Neural progenitor cell (in vitro differentiated cells): ENCODE measurements at regions not wholly inside any gene's neighbourhood (a gene's known extent, or its start where the extent isn't known, plus 50 kb on each side); places are given as distances from the start of the nearest gene placed in this dataset.
"Not testable (repeated sequence)": the region's sequence is repeated elsewhere in the genome, so short reads cannot be mapped to it uniquely, and the experiment has no call there.

Source experiments
- DNase-seq: peaks from one replicate; pipeline ENCODE4 v3.0.0-alpha.2; 2016; ENCODE audit warnings: low spot score
- H2AFZ ChIP-seq: fragments of 200-600 bp; sonication (generic); replicated peaks from 2 replicates; pipeline ENCODE4 v1.6.1; 2016; ENCODE audit warnings: antibody characterized with exemption
- H3F3A ChIP-seq: fragments of 200-600 bp; sonication (generic); 2 replicates; pipeline ENCODE4 v1.6.1; 2016; ENCODE audit warnings: antibody characterized with exemption, low read depth
- H3K27ac ChIP-seq: fragments of 200-600 bp; sonication (generic); 2 replicates; pipeline ENCODE4 v1.5.1; 2016; ENCODE audit warnings: mild to moderate bottlenecking
- H3K27me3 ChIP-seq: fragments of 200-600 bp; sonication (generic); 2 replicates; pipeline ENCODE4 v1.6.1; 2016; ENCODE audit warnings: mild to moderate bottlenecking, moderate library complexity
- H3K36me3 ChIP-seq: fragments of 200-600 bp; sonication (generic); 2 replicates; pipeline ENCODE4 v1.5.1; 2016
- H3K4me1 ChIP-seq: fragments of 200-600 bp; sonication (generic); 2 replicates; pipeline ENCODE4 v1.6.1; 2016; ENCODE audit warnings: mixed run types
- H3K4me2 ChIP-seq: fragments of 200-600 bp; sonication (generic); 2 replicates; pipeline ENCODE4 v1.6.1; 2016
- H3K4me3 ChIP-seq: fragments of 200-600 bp; sonication (generic); 2 replicates; pipeline ENCODE4 v1.5.1; 2016
- H3K79me2 ChIP-seq: fragments of 200-600 bp; sonication (generic); 2 replicates; pipeline ENCODE4 v1.6.1; 2016; ENCODE audit warnings: low read depth
- H3K9ac ChIP-seq: fragments of 200-600 bp; sonication (generic); 2 replicates; pipeline ENCODE4 v1.6.1; 2016
- H3K9me3 ChIP-seq: fragments of 200-600 bp; sonication (generic); 2 replicates; pipeline ENCODE4 v1.5.1; 2016; ENCODE audit warnings: low read depth
- H4K20me1 ChIP-seq: fragments of 200-600 bp; sonication (generic); 2 replicates; pipeline ENCODE4 v1.6.1; 2016; ENCODE audit warnings: low read depth
- H3K27ac Mint-ChIP-seq: 3 replicates; pipeline ENCODE4 v1.8.0; 2021; ENCODE audit warnings: mixed read lengths
- H3K27me3 Mint-ChIP-seq: 2 replicates; pipeline ENCODE4 v1.8.0; 2022; ENCODE audit warnings: low read depth, mild to moderate bottlenecking, inconsistent platforms, moderate library complexity, mixed read lengths; ENCODE audit not compliant: insufficient read depth
- H3K36me3 Mint-ChIP-seq: 3 replicates; pipeline ENCODE4 v1.8.0; 2021; ENCODE audit warnings: mixed read lengths
- H3K4me1 Mint-ChIP-seq: 3 replicates; pipeline ENCODE4 v1.8.0; 2021; ENCODE audit warnings: mixed read lengths
- H3K4me3 Mint-ChIP-seq: 3 replicates; pipeline ENCODE4 v1.8.0; 2021; ENCODE audit warnings: mild to moderate bottlenecking, moderate library complexity, mixed read lengths
- H3K9me3 Mint-ChIP-seq: 3 replicates; pipeline ENCODE4 v1.8.0; 2020; ENCODE audit warnings: mixed read lengths
- EZH2 ChIP-seq: fragments of 200-600 bp; sonication (generic); IDR thresholded peaks from 2 replicates; pipeline ENCODE4 v1.6.1; 2017; ENCODE audit warnings: antibody characterized with exemption, mild to moderate bottlenecking, moderate library complexity
- EZH2phosphoT487 ChIP-seq: fragments of 200-600 bp; sonication (generic); IDR thresholded peaks from 2 replicates; pipeline ENCODE4 v1.6.1; 2017; ENCODE audit warnings: antibody characterized with exemption
- TF ChIP-seq, protein P1 (sequence below): fragments of 200-600 bp; sonication (generic); IDR thresholded peaks from 2 replicates; pipeline ENCODE4 v1.5.1; 2017; ENCODE audit warnings: antibody characterized with exemption, mild to moderate bottlenecking

GRCh38 chr5:166926138-166926537 lies 1365.3 kb upstream of the WWC1 start:
- Histone ChIP-seq H3K9ac (no peak overlapping the region), H3K9me3 (no peaks in the 10 kb centered on the region), H2AFZ (no peak overlapping the region), H4K20me1 (no peaks in the 10 kb centered on the region), H3K79me2 (no peaks in the 10 kb centered on the region), H3K27ac (no peak overlapping the region), H3K4me1 (no peaks in the 10 kb centered on the region), H3K4me2 (no peak overlapping the region), H3K4me3 (no peak overlapping the region), H3K36me3 (no peaks in the 10 kb centered on the region), H3K27me3 (no peaks in the 10 kb centered on the region), H3F3A (no peaks in the 10 kb centered on the region)
- Mint-ChIP-seq H3K27me3 (peaks cover 3% of the 10 kb centered on the region), H3K36me3 (peaks cover 3% of the 10 kb centered on the region), H3K4me1 (no peaks in the 10 kb centered on the region), H3K4me3 (no peak overlapping the region), H3K27ac (peak overlapping the region; percentile 12), H3K9me3 (peaks cover 15% of the 10 kb centered on the region)
- TF ChIP-seq, protein P1, sequence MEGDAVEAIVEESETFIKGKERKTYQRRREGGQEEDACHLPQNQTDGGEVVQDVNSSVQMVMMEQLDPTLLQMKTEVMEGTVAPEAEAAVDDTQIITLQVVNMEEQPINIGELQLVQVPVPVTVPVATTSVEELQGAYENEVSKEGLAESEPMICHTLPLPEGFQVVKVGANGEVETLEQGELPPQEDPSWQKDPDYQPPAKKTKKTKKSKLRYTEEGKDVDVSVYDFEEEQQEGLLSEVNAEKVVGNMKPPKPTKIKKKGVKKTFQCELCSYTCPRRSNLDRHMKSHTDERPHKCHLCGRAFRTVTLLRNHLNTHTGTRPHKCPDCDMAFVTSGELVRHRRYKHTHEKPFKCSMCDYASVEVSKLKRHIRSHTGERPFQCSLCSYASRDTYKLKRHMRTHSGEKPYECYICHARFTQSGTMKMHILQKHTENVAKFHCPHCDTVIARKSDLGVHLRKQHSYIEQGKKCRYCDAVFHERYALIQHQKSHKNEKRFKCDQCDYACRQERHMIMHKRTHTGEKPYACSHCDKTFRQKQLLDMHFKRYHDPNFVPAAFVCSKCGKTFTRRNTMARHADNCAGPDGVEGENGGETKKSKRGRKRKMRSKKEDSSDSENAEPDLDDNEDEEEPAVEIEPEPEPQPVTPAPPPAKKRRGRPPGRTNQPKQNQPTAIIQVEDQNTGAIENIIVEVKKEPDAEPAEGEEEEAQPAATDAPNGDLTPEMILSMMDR = no peak
- TF ChIP-seq EZH2phosphoT487 (no peak), EZH2 (no peak)
- no peak for DNase-seq

DNA sequence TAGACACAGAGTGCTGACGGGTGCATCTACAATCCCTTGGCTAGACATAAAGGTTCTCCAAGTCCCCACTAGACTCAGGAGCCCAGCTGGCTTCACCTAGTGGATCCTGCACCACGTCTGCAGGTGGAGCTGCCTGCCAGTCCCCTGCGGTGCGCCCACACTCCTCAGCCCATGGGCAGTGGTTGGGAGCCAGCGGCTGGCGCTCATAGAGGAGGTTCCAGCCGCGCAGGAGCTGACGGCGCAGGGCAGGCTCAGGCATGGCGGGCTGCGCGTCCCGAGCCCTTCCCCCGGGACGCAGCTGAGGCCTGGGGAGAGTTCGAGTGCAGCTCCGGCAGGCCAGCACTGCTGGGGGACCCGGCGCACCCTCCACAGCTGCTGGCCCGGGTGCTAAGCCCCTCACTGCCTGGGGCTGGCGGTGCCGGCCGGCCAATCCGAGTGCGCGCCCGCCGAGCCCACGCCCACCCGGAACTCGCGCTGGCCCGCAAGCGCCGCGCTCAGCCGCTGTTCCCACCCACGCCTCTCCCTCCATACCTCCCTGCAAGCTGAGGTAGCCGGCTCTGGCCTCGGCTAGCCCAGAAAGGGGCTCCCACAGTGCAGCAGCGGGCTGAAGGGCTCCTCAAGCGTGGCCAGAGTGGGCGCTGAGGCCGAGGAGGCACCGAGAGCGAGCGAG lies 1364.5 kb upstream of the WWC1 start:
- H3K36me3 ChIP-seq, H4K20me1 ChIP-seq, H3K36me3 Mint-ChIP-seq, H3K27ac Mint-ChIP-seq, H3K79me2 ChIP-seq, H3K9me3 ChIP-seq, H3K4me1 ChIP-seq, H3K4me3 Mint-ChIP-seq, H2AFZ ChIP-seq, H3K4me3 ChIP-seq, H3K4me2 ChIP-seq, H3K9ac ChIP-seq, H3K27me3 Mint-ChIP-seq, H3K27me3 ChIP-seq, H3K27ac ChIP-seq, H3K4me1 Mint-ChIP-seq, DNase-seq, H3F3A ChIP-seq: not testable (repeated sequence)
- peaks cover 19% of the 10 kb centered on the region for H3K9me3 Mint-ChIP-seq

DNA sequence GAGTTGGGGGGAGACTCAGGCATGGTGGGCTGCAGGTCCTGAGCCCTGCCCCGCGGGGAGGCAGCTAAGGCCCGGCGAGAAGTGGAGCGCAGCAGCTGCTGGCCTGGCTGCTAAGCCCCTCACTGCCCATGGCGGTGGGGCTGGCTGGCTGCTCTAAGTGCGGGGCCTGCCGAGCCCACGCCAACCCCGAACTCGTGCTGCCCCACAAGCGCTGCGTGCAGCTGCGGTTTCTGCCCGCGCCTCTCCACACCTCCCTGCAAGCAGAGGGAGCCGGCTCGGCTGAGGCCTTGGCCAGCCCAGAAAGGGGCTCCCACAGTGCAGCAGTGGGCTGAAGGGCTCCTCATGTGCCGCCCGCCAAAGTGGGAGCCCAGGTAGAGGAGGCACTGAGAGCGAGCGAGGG lies 1355.1 kb upstream of the WWC1 start:
- no peak overlapping the region for H3K4me3 ChIP-seq
- no peak for DNase-seq
- peaks cover 6% of the 10 kb centered on the region for H3K27me3 Mint-ChIP-seq
- no peaks in the 10 kb centered on the region for H4K20me1 ChIP-seq
- no peak overlapping the region for H3K9ac ChIP-seq
- no peaks in the 10 kb centered on the region for H3K9me3 ChIP-seq
- no peak overlapping the region for H3K27ac Mint-ChIP-seq
- no peaks in the 10 kb centered on the region for H3K79me2 ChIP-seq
- no peaks in the 10 kb centered on the region for H3K27me3 ChIP-seq
- peaks cover 14% of the 10 kb centered on the region for H3K9me3 Mint-ChIP-seq
- H3F3A ChIP-seq = no peaks in the 10 kb centered on the region
- no peak overlapping the region for H3K4me3 Mint-ChIP-seq
- H3K36me3 ChIP-seq = no peaks in the 10 kb centered on the region
- no peak for TF ChIP-seq EZH2
- TF ChIP-seq EZH2phosphoT487 = no peak
- TF ChIP-seq, protein P1 = no peak
- no peaks in the 10 kb centered on the region for H3K4me1 ChIP-seq
- H3K4me1 Mint-ChIP-seq = peaks cover 3% of the 10 kb centered on the region
- H3K4me2 ChIP-seq = no peak overlapping the region
- H2AFZ ChIP-seq = no peak overlapping the region
- H3K27ac ChIP-seq = no peak overlapping the region
- peaks cover 2% of the 10 kb centered on the region for H3K36me3 Mint-ChIP-seq

GRCh38 chr5:166938071-166938470 lies 1353.4 kb upstream of the WWC1 start:
- H3K27ac ChIP-seq = no peak overlapping the region
- H3K36me3 Mint-ChIP-seq = no peaks in the 10 kb centered on the region
- DNase-seq = no peak

More at GRCh38 chr5:166938071-166938470, 1353.4 kb upstream of the WWC1 start:
- peaks cover 3% of the 10 kb centered on the region for H3K4me1 Mint-ChIP-seq
- Histone ChIP-seq H3K79me2 (no peaks in the 10 kb centered on the region), H3F3A (no peaks in the 10 kb centered on the region), H3K9ac (no peak overlapping the region), H2AFZ (no peak overlapping the region), H3K4me3 (no peak overlapping the region), H3K9me3 (peaks cover 9% of the 10 kb centered on the region), H3K4me2 (no peak overlapping the region), H3K36me3 (no peaks in the 10 kb centered on the region), H3K27me3 (no peaks in the 10 kb centered on the region), H4K20me1 (no peaks in the 10 kb centered on the region), H3K4me1 (no peaks in the 10 kb centered on the region)
- H3K4me3 Mint-ChIP-seq = no peak overlapping the region
- H3K9me3 Mint-ChIP-seq = peaks cover 17% of the 10 kb centered on the region
- peaks cover 4% of the 10 kb centered on the region for H3K27me3 Mint-ChIP-seq
- TF ChIP-seq, protein P1 = no peak
- TF ChIP-seq EZH2phosphoT487 = no peak
- no peak for TF ChIP-seq EZH2
- no peak overlapping the region for H3K27ac Mint-ChIP-seq
